Left ventricle myocardium superior (tissue), 1 donor: ENCODE measurements at regions not wholly inside any gene's neighbourhood (a gene's known extent, or its start where the extent isn't known, plus 50 kb on each side); places are given as distances from the start of the nearest gene placed in this dataset.
"Not testable (repeated sequence)": the region's sequence is repeated elsewhere in the genome, so short reads cannot be mapped to it uniquely, and the experiment has no call there.

Source experiments
- ATAC-seq: fragments of 200-7000 bp; cut with Tn5 transposase; one replicate; pipeline ENCODE4 v1.9.1; 2020; ENCODE audit warnings: mild to moderate bottlenecking, moderate library complexity
- DNase-seq: peaks from one replicate; pipeline ENCODE4 v3.0.0-alpha.2; 2020
- intact Hi-C: fragments of 100-400 bp; cut with micrococcal nuclease; formaldehyde crosslinking; loops from one replicate; pipeline ENCODE4 v1.11.0; 2022
- donor health status: DM: no; HTN: yes; CAD: no; lungs with severe emphysema.

DNA sequence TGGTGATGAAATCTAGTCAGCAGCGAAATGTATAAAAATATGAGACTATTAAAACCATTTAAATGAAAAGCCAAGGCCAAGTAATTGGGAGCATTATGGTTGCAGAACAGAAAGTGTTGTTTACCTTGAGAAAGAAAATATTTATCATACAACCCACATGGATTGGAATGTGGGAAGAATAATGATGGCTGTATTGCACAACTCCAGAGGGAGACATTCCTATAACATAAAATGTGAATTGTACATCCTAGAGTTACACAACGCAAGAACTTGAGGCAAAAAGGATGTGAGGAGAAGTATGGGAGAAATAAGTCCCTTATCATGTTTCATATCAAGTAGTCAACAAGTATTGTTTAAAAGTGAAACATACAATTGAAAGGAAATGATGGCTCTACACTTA lies 1014.0 kb upstream of the SEMA6A start:
- intact Hi-C loops: no loop called here
- ATAC-seq (no peak), DNase-seq (no peak)

GRCh38 chr5:117587111-117587510 lies 1012.5 kb upstream of the SEMA6A start:
- intact Hi-C loops: no loop called here
- DNase-seq (no peak), ATAC-seq (no peak)

- ATAC-seq: no peak
- no peak for DNase-seq
- intact Hi-C loops: loop anchor here (5.0 kb wide), 1 partner anchor 201 kb away; no protein-coding TSS in a partner anchor
Measured at GRCh38 chr5:117568622-117569021, 994.0 kb upstream of the SEMA6A start.

DNA sequence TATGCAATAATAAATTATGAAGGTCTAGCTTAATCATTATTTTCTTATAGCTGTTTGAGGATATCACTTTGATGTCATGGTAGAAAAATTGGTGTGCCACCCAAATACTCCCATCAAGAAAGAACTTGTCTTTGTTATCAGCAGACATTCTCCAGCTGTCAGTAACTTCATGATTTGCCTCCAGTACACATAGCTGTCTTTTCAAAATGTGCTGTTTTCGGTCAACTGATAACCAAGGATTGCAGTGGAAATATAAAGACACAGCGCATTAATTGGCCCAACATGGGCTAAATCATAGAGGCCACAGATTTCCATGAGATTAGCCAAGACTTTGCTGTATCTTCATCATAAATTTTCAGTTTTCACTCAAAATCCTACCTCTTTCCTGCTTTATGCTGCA lies 993.5 kb upstream of the SEMA6A start:
- intact Hi-C loops: loop anchor here (5.0 kb wide), 1 partner anchor 201 kb away; no protein-coding TSS in a partner anchor
- ATAC-seq (no peak), DNase-seq (no peak)

DNA sequence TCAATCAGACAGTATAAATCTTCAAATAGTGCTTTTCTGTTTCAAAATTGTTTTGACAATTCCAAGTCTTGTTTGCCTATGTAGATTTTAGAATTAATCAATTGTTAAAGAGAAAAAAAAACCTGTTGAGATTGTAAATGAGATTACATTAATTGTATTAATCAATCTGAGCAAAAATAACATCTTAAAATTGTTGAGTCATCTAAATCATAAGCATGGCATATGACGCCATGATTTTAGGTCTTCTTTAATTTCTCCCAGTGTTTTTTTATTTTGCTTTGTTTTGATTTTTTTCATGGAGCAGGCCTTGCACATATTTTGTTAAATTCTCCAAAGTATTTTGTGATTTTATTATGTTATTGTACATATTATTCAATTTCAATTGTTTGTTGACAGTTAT lies 988.0 kb upstream of the SEMA6A start:
- intact Hi-C loops: no loop called here
- DNase-seq (no peak), ATAC-seq (no peak)

DNA sequence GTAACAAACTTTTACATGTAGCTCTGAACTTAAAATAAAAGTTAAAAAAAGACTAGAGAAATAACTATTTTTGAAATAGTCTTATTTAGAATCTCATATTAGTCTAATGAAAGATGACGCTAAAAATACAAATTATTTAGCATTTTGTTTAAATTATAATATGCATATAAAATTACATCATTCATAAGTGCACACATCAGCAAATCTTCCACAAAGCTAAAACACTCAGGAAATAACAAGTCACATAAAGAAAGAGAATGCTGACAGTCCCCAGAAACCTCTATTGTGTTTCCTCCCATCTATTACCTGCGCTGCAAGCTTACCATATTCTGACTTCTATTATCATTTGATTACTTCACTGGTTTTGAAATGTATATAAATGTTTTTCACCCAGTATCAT lies 986.9 kb upstream of the SEMA6A start:
- DNase-seq (no peak), ATAC-seq (no peak)
- intact Hi-C loops: no loop called here

- no peak for DNase-seq
- no peak for ATAC-seq
- intact Hi-C loops: no loop called here
Measured at GRCh38 chr5:117559005-117559844, 984.6 kb upstream of the SEMA6A start.

DNA sequence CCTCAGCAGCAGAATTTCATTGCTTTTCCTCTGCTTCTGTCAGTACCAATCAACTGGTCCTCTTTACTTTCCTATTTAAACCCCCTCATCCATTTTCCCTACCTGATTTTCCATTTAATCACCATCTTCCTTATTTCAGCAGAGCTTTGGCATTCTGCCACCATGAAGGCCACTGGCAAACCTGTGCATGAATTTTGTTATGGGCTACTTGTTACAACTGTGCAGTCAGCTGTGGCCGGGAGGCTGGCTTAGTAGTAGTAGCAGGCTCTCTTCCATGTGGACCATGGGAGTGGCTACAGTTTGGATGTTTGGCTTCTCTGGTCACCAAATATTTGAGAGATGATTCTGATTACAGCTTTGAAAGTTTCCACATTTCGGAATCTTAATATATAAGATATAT lies 976.6 kb upstream of the SEMA6A start:
- ATAC-seq (no peak), DNase-seq (no peak)
- intact Hi-C loops: no loop called here

GRCh38 chr5:117547192-117547591 lies 972.6 kb upstream of the SEMA6A start:
- ATAC-seq (no peak), DNase-seq (no peak)
- intact Hi-C loops: no loop called here

DNA sequence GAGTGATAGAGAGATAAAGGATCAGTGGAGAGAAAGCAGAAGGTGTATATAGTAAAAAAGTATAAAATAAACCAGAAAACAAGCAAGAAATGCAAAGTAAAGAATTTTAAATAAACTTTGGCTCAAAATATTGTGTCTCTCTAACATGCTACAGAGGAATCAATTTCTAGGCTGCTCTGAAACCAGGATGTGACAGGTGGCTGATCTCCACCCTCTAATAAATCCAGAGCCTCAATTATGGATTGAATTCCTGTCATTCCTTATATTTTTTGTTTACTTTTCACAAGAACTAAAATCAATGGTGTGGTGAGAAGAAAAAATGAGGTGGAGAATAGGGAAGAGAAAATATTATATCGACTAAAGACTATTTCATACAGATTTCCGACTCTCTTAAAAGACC lies 965.1 kb upstream of the SEMA6A start:
- ATAC-seq (no peak), DNase-seq (no peak)
- intact Hi-C loops: no loop called here

DNA sequence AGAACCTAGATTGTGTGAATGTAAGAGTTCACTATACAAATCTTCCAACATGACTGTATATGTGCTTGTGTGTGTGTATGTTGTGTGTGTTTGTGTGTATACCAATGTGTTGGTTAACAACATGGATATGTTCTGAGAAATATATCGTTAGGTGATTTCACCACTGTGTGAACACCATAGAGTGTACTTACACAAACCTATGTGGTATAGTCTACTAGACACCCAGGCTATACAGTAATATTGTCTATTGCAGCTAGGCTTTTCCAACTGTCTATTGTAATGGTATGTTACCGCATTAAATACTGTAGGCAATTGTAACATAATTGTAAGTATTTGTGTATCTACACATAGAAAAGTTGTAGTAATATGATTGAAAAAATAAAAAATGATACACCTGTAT lies 959.2 kb upstream of the SEMA6A start:
- intact Hi-C loops: no loop called here
- no peak for DNase-seq

GRCh38 chr5:117533051-117533670 lies 958.5 kb upstream of the SEMA6A start:
- DNase-seq, intact Hi-C loops: not testable (repeated sequence)

More for the DNA sequence above, 959.2 kb upstream of the SEMA6A start:
- no peak for ATAC-seq

DNA sequence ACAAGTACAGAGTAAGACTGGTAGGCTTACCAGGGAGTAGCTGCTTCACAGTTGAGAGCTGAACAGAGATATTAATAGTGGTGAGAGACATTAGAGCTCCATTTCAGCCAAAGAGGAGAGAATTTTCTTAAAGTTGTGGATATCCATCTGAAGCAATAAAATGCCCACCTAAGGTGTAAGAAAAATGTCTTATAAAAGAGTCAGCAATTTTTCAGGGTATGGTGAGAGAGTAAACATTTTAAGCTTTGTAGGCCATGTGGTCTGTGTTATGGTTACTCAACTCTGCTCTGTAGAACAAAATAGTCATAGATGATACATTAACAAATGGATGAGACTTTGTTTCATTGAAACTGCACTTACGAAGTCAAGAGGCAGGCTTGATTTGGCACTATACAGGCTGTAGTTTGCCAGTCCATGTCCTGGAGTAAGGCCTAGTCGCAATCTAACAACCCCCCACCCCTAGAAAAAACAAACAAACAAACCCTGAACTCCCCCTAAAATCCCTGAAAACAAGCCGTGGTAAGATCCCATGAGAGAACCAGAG lies 945.4 kb upstream of the SEMA6A start:
- no peak for DNase-seq
- ATAC-seq: no peak
- intact Hi-C loops: no loop called here

More at GRCh38 chr5:117533051-117533670, 958.5 kb upstream of the SEMA6A start:
- not testable (repeated sequence) for ATAC-seq

DNA sequence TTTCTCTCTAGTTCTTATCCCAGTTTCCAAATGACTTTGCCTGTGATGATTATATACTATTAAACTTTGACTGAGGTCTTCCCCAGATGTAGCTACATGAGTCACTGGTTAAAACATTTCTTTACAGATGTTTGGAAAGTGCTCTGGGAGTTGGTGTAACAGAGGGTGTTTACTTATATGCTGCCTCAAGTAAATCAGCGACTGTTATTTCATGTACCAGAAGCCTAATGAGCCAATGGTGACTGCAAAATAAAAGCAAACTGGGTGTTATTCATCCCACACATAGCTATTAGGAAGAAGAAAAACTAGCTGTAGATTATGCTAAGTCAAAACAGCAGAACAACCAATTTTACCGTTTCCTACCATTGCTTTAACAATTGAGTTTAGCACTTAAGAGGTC lies 929.7 kb upstream of the SEMA6A start:
- ATAC-seq (no peak), DNase-seq (no peak)
- intact Hi-C loops: no loop called here

DNA sequence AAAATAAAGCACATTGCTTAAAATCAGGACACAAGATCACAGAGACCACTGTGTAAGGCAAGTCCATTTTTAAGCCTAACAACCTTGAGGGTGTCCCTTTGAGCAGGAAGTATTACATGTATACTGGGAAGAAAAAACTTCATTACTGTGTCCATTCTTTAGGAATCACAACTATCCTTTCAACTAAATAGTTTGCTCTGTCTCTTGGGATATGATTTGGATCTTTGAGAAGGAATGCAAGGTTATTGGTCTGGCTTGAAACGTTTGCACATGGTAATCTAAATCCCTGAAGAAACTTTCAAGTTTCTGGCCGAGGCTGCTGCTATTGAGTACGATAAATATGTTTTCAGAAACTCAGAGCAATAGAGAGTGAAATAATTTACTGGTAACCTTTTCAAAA lies 923.0 kb upstream of the SEMA6A start:
- DNase-seq (no peak), ATAC-seq (no peak)
- intact Hi-C loops: no loop called here

DNA sequence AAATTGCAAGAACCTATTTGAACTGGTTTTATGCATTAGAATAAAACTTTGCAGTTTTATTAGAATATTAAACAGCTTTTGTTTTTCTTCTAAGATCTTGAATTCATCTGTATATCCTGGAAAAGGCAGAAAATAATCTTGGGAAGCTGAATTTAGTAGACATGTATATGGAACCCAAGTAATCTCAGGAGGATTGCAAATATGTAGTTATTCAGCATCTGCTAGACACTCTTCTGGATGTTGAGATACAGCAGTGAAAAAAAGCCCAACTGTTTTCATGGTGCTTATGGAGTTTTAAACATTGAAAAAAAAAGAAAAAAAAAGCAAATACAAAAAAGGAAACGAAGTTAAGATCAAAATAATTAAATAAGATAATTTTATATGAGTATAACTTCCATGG lies 922.2 kb upstream of the SEMA6A start:
- intact Hi-C loops: no loop called here
- no peak for ATAC-seq

DNA sequence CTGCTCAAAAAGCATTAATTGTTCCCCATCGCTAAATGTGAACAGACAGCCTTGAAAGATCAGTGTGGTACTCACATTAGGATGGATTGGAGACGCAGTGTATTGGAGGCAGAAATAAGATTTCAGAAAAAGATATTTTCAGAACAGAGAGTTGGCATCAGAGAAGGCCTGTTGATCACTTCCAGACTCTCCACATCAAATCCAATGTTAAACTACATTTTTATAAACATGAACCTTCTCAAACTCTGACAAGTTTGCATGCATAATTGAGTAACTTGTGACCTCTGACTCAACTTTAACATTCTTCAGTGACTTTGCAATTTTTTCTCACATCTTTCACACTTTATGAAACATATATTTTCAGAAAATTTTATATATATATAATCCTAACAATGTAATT lies 919.6 kb upstream of the SEMA6A start:
- intact Hi-C loops: no loop called here
- DNase-seq (no peak), ATAC-seq (no peak)

More for the DNA sequence above, 922.2 kb upstream of the SEMA6A start:
- no peak for DNase-seq

DNA sequence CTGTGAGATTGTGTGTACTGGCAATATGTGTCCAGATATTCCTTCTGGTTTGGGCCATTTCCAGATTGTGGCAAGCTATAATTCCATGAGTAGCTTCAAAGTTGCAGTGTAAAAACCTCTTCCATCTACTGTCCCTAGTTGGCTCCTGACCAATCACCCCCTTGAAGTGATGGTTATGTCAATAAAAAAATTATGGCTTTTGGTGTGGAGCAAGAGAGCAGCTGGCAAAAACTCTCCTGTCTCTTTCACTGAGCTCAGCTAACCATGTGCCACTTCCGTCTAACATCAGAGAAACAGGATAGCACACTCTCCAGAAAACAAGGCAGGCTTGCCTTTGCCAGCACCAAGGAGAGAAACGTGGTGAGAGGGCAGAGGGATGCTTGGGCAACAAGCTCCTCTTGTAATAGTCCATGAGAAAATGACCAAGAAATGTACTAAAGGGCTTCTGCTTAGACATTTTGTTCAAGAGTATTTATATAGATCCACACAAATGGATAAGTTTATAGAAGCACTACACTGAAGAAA lies 914.4 kb upstream of the SEMA6A start:
- DNase-seq: no peak
- no peak for ATAC-seq
- intact Hi-C loops: no loop called here

DNA sequence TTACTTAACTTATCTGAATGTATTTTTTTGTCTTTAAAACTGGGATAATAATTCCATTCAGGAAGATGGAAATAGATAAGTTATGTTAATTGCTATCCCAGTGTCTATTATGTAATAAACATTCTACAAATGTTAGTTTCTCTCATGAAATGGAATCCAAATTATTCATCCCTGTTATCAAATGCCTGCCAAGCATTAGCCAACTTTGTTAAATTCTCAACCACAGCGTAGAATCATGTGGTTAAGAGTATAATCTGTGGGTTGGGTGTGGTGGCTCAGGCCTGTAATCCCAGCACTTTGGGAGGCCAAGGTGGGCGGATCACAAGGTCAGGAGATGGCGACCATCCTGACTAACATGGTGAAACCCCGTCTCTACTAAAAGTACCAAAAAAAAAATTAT lies 912.9 kb upstream of the SEMA6A start:
- intact Hi-C loops: no loop called here
- DNase-seq (no peak), ATAC-seq (no peak)

- no peak for DNase-seq
- intact Hi-C loops: no loop called here
- no peak for ATAC-seq
Measured at GRCh38 chr5:117486879-117487391, 912.3 kb upstream of the SEMA6A start.
